ENCODE measurements at regions not wholly inside any gene's neighbourhood (a gene's known extent, or its start where the extent isn't known, plus 50 kb on each side); places are given as distances from the start of the nearest gene placed in this dataset.
"Not testable (repeated sequence)": the region's sequence is repeated elsewhere in the genome, so short reads cannot be mapped to it uniquely, and the experiment has no call there.

- Histone ChIP-seq H3K4me1 (peaks cover 0 to 27% (median 21%) of the 10 kb centered on the region in 4 donors), H3K36me3 (no peaks in the 10 kb centered on the region), H3K27ac (no peak overlapping the region), H3K9me3 (no peaks in the 10 kb centered on the region), H3K27me3 (no peaks in the 10 kb centered on the region), H3K4me3 (no peak overlapping the region)
- no peak for DNase-seq
- TF ChIP-seq EP300 (IDR thresholded peaks at IDR 0.05) (no peak), POLR2AphosphoS5 (IDR thresholded peaks at IDR 0.05) (no peak), POLR2A (IDR thresholded peaks at IDR 0.05) (no peak)
- intact Hi-C loops (cut with DNase I; ENCODE audit: low total_unique reads), result loop anchor here (10.0 kb wide), 1 partner anchor 127 kb away; the partner anchor contains the start of gene CIBAR2
- 79 to 92% (median 83%) methylated on average over 8 to 10 of the region's 10 CpGs for WGBS, 5 donors
Observed at GRCh38 chr16:85242140-85242539, 129.9 kb upstream of the CIBAR2 start.

GRCh38 chr16:85243308-85243707 is 131.0 kb upstream of the CIBAR2 start:
- intact Hi-C loops (cut with DNase I; ENCODE audit: low total_unique reads), result loop anchor here (10.0 kb wide), 1 partner anchor 129 kb away; the partner anchor contains the start of gene CIBAR2
- Histone ChIP-seq H3K4me1 (peaks cover 0 to 16% (median 13%) of the 10 kb centered on the region in 4 donors), H3K4me3 (no peak overlapping the region), H3K9me3 (no peaks in the 10 kb centered on the region), H3K27me3 (no peaks in the 10 kb centered on the region), H3K36me3 (no peaks in the 10 kb centered on the region), H3K27ac (no peak overlapping the region)
- DNase-seq, result no peak
- WGBS, 5 donors, result 76 to 86% (median 78%) methylated on average over 12 of the region's 12 CpGs
- TF ChIP-seq POLR2AphosphoS5 (IDR thresholded peaks at IDR 0.05) (no peak), EP300 (IDR thresholded peaks at IDR 0.05) (no peak), POLR2A (IDR thresholded peaks at IDR 0.05) (no peak), CTCF (IDR thresholded peaks at IDR 0.05) (no peak)

GRCh38 chr16:85244452-85244851 is 132.2 kb upstream of the CIBAR2 start:
- intact Hi-C loops (cut with DNase I; ENCODE audit: low total_unique reads), result loop anchor here (10.0 kb wide), 1 partner anchor 130 kb away; the partner anchor contains the start of gene CIBAR2
- not testable (repeated sequence) for H3K9me3 ChIP-seq, H3K36me3 ChIP-seq, H3K27me3 ChIP-seq, H3K4me3 ChIP-seq, H3K27ac ChIP-seq, H3K4me1 ChIP-seq, DNase-seq
- 88 to 95% (median 95%) methylated on average over 8 of the region's 8 CpGs for WGBS, 5 donors

- TF ChIP-seq CTCF (IDR thresholded peaks at IDR 0.05) (peak in 5 of 7 experiments; percentile 74 to 92 (median 84)), POLR2A (IDR thresholded peaks at IDR 0.05) (no peak)
- H3K4me3 ChIP-seq, result no peak overlapping the region
- WGBS, 5 donors, result 19 to 26% (median 24%) methylated on average over 20 to 24 of the region's 24 CpGs
- DNase-seq, result peak; percentile 44 to 91
- no peaks in the 10 kb centered on the region for H3K36me3 ChIP-seq
- intact Hi-C loops (cut with DNase I; ENCODE audit: low total_unique reads), result loop anchor here (10.0 kb wide), 1 partner anchor 131 kb away; the partner anchor contains the start of gene CIBAR2
- H3K27me3 ChIP-seq, result no peaks in the 10 kb centered on the region
- H3K9me3 ChIP-seq, result no peaks in the 10 kb centered on the region
- no peak overlapping the region for H3K27ac ChIP-seq
- peaks cover 0 to 14% (median 8%) of the 10 kb centered on the region in 4 donors for H3K4me1 ChIP-seq
Observed at GRCh38 chr16:85245307-85246172, 133.3 kb upstream of the CIBAR2 start.

GRCh38 chr16:85246473-85246872 is 134.2 kb upstream of the CIBAR2 start:
- H3K36me3 ChIP-seq, result no peaks in the 10 kb centered on the region
- 24 to 52% (median 40%) methylated on average over 6 to 8 of the region's 8 CpGs for WGBS, 5 donors
- no peak overlapping the region for H3K4me3 ChIP-seq
- H3K4me1 ChIP-seq, result peaks cover 0 to 14% (median 8%) of the 10 kb centered on the region in 4 donors
- intact Hi-C loops (cut with DNase I; ENCODE audit: low total_unique reads), result loop anchor here (10.0 kb wide), 1 partner anchor 132 kb away; the partner anchor contains the start of gene CIBAR2
- H3K27ac ChIP-seq, result no peak overlapping the region
- DNase-seq, result peak in 1 of 2 donors; percentile 60
- no peaks in the 10 kb centered on the region for H3K27me3 ChIP-seq
- H3K9me3 ChIP-seq, result no peaks in the 10 kb centered on the region
- TF ChIP-seq POLR2A (IDR thresholded peaks at IDR 0.05) (no peak), EP300 (IDR thresholded peaks at IDR 0.05) (no peak), POLR2AphosphoS5 (IDR thresholded peaks at IDR 0.05) (no peak), CTCF (IDR thresholded peaks at IDR 0.05) (no peak)
